ENCODE measurements at regions not wholly inside any gene's neighbourhood (a gene's known extent, or its start where the extent isn't known, plus 50 kb on each side); places are given as distances from the start of the nearest gene placed in this dataset.
"Not testable (repeated sequence)": the region's sequence is repeated elsewhere in the genome, so short reads cannot be mapped to it uniquely, and the experiment has no call there.

GRCh38 chr10:3932597-3933375, 147.8 kb upstream of the KLF6 start:
- no peak for DNase-seq (ENCODE audit: low read depth)

GRCh38 chr10:3931901-3932300, 146.9 kb upstream of the KLF6 start:
- no peak for DNase-seq (ENCODE audit: low read depth)

- DNase-seq (ENCODE audit: low read depth): no peak
These were observed 146.2 kb upstream of the KLF6 start for GRCh38 chr10:3931224-3931623.

- DNase-seq (ENCODE audit: low read depth): no peak
These were observed 143.6 kb upstream of the KLF6 start for GRCh38 chr10:3928569-3928968.

- no peak for DNase-seq (ENCODE audit: low read depth)
These were observed 143.1 kb upstream of the KLF6 start for GRCh38 chr10:3928078-3928477.

GRCh38 chr10:3926675-3927525, 141.9 kb upstream of the KLF6 start:
- no peak for DNase-seq (ENCODE audit: low read depth)

- no peak for DNase-seq (ENCODE audit: low read depth)
These were observed 141.2 kb upstream of the KLF6 start for GRCh38 chr10:3926258-3926657.

- DNase-seq (ENCODE audit: low read depth): no peak
These were observed 140.2 kb upstream of the KLF6 start for GRCh38 chr10:3925184-3925583.

GRCh38 chr10:3924344-3924743, 139.3 kb upstream of the KLF6 start:
- peak; percentile 80 for DNase-seq (ENCODE audit: low read depth)

- DNase-seq (ENCODE audit: low read depth): no peak
These were observed 138.0 kb upstream of the KLF6 start for GRCh38 chr10:3923033-3923432.

- DNase-seq (ENCODE audit: low read depth): no peak
These were observed 134.8 kb upstream of the KLF6 start for GRCh38 chr10:3919709-3920308.

- not testable (repeated sequence) for DNase-seq (ENCODE audit: low read depth)
These were observed 132.4 kb upstream of the KLF6 start for GRCh38 chr10:3917392-3917791.

- DNase-seq (ENCODE audit: low read depth): no peak
These were observed 129.7 kb upstream of the KLF6 start for GRCh38 chr10:3914733-3915132.

- DNase-seq (ENCODE audit: low read depth): no peak
These were observed 126.9 kb upstream of the KLF6 start for GRCh38 chr10:3911713-3912442.

GRCh38 chr10:3911241-3911640, 126.2 kb upstream of the KLF6 start:
- no peak for DNase-seq (ENCODE audit: low read depth)

- DNase-seq (ENCODE audit: low read depth): no peak
These were observed 124.3 kb upstream of the KLF6 start for GRCh38 chr10:3909339-3909738.

GRCh38 chr10:3908183-3908582, 123.2 kb upstream of the KLF6 start:
- no peak for DNase-seq (ENCODE audit: low read depth)

- DNase-seq (ENCODE audit: low read depth): no peak
These were observed 122.5 kb upstream of the KLF6 start for GRCh38 chr10:3907514-3907913.

- DNase-seq (ENCODE audit: low read depth): no peak
These were observed 121.6 kb upstream of the KLF6 start for GRCh38 chr10:3906511-3907111.

GRCh38 chr10:3904419-3904960, 119.5 kb upstream of the KLF6 start:
- no peak for DNase-seq (ENCODE audit: low read depth)

GRCh38 chr10:3902809-3903410, 117.9 kb upstream of the KLF6 start:
- no peak for DNase-seq (ENCODE audit: low read depth)

Data from GM04504 (cell line).